ENCODE measurements at regions not wholly inside any gene's neighbourhood (a gene's known extent, or its start where the extent isn't known, plus 50 kb on each side); places are given as distances from the start of the nearest gene placed in this dataset.

DNA sequence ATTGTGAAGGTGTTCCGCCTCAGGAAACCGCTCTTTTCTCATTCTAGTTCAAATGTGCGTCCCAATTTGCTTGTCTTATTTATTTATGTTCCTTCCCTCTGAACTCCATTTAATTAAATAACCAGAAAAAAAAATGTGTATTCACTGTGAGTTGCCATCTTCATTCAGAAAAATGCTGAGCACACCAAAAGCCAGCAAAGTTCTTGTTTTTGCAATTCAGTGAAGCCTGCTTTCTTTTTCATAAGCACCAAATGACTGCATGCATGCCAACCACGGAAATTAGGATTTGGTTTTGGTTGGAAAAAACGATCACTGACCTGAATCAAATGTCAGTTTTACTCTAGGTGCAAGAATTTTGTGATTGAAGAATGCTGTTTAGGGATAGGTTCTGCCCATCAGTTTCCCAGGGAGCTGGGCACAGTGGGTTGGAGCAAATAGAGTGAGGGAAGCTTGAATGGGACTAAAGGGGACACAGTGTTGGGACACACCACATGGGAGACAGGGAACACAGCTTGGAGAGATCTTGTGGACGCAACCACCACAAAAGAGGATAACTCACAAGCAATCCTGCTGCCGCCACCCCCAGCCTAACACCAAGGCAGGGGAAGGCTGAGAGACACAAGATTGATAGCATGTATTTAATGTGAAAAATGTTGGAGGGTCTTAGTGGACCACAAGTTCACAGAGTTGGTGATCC lies 183.4 kb upstream of the GALNT2 start:
- no peak for DNase-seq (ENCODE audit: low read depth)
- H3K4me3 ChIP-seq (ENCODE audit: low read depth, low read length), result no peak overlapping the region
- no peak for TF ChIP-seq MYC (IDR thresholded peaks at IDR 0.05; ENCODE audit: low read depth, low read length)
- TF ChIP-seq, protein P1, sequence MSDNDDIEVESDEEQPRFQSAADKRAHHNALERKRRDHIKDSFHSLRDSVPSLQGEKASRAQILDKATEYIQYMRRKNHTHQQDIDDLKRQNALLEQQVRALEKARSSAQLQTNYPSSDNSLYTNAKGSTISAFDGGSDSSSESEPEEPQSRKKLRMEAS (IDR thresholded peaks at IDR 0.05; ENCODE audit: low read depth, low read length), result no peak
- TF ChIP-seq, protein P2, sequence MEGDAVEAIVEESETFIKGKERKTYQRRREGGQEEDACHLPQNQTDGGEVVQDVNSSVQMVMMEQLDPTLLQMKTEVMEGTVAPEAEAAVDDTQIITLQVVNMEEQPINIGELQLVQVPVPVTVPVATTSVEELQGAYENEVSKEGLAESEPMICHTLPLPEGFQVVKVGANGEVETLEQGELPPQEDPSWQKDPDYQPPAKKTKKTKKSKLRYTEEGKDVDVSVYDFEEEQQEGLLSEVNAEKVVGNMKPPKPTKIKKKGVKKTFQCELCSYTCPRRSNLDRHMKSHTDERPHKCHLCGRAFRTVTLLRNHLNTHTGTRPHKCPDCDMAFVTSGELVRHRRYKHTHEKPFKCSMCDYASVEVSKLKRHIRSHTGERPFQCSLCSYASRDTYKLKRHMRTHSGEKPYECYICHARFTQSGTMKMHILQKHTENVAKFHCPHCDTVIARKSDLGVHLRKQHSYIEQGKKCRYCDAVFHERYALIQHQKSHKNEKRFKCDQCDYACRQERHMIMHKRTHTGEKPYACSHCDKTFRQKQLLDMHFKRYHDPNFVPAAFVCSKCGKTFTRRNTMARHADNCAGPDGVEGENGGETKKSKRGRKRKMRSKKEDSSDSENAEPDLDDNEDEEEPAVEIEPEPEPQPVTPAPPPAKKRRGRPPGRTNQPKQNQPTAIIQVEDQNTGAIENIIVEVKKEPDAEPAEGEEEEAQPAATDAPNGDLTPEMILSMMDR (IDR thresholded peaks at IDR 0.05; ENCODE audit: low read depth, low read length), result no peak
- TF ChIP-seq POLR2A (IDR thresholded peaks at IDR 0.05; ENCODE audit: extremely low read depth, insufficient read length), result no peak

DNA sequence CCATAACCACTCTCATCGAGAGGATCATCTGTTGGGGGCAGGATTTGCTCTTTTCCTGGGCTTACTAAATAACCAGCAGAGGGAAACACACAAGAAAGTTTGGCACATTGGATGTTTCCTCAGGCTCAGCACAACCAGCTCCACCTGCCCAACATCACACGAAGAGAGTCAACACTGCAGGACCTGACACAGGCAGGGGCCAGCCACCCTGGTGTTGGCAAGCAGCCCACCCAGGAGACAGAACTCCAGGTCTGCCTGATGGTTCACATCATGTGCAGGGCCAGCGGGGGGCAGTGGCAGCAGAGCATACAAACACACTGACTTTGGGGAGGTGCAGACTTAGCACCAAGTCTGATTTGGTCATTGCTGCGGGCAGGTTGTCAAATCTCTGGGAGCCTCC lies 182.3 kb upstream of the GALNT2 start:
- no peak for DNase-seq (ENCODE audit: low read depth)
- TF ChIP-seq MYC (IDR thresholded peaks at IDR 0.05; ENCODE audit: low read depth, low read length) (no peak), POLR2A (IDR thresholded peaks at IDR 0.05; ENCODE audit: extremely low read depth, insufficient read length) (no peak)
- TF ChIP-seq, protein P1 (IDR thresholded peaks at IDR 0.05; ENCODE audit: low read depth, low read length), result no peak
- TF ChIP-seq, protein P2 (IDR thresholded peaks at IDR 0.05; ENCODE audit: low read depth, low read length), result no peak
- H3K4me3 ChIP-seq (ENCODE audit: low read depth, low read length), result no peak overlapping the region

DNA sequence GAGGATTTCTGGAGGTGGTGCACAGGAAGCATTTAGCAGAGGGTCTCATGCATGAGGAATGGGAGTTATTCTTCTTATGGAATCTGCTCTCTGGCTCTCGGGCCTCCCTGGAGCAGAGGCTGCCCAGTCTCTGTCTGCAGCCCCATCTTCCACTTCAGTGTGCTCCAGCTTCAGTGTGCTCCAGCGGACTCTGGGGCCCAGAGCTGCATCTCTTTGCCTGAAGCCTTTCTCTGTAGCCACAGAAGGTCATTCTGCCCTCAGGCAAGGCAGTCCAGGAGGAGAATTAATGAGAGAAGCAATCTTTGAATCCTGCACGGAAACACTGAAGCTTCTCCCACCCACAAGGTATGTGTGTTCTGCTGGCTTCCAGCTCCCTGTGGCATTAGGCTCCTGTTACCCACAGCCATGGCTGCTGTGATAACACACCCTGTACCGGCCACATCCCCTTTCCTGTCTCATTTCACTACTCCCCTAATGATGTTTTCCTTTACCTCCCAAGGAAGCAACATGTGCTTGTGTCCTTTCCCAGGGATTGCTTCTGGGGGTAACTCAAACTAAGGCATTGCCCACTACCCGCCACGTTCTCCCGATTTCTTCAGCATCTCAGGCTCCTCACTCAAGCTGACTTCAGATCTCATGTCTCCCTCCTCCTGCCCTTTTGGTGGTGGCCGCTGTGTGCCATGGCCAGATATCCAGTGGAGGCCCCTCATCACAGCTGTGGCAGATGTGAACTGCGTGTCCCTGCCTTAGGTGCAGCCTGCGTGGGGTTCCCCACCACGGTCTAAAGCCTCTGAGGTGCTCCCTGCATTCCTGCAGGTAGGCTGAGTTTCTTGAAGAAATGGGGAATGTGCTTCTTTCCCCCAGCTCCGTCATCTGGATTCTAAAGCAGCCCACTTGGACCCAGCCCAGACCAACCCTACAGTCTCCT lies 181.2 kb upstream of the GALNT2 start:
- no peak for TF ChIP-seq MYC (IDR thresholded peaks at IDR 0.05; ENCODE audit: low read depth, low read length)
- TF ChIP-seq POLR2A (IDR thresholded peaks at IDR 0.05; ENCODE audit: extremely low read depth, insufficient read length), result no peak
- TF ChIP-seq, protein P2 (IDR thresholded peaks at IDR 0.05; ENCODE audit: low read depth, low read length), result no peak
- TF ChIP-seq, protein P1 (IDR thresholded peaks at IDR 0.05; ENCODE audit: low read depth, low read length), result no peak
- DNase-seq (ENCODE audit: low read depth), result no peak
- H3K4me3 ChIP-seq (ENCODE audit: low read depth, low read length), result no peak overlapping the region

DNA sequence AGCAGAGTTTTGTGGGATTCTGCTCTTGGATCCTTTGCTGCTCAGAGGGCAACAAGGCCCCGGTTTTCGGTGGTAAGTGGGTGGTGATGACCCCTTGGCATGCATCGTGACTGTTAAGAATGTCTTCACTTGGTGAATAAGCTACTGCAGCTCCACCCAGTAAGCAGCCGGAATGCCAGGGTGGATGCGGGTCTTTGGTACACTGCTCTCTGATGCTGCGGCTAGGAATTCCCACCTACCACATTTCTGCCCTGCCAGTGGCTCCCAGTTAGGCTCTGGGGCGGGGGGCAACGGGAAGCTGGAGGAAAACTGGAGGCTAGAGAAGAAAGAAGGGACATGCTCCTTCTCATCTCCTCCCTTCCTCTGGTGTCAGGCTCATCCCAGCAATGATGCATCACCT lies 180.4 kb upstream of the GALNT2 start:
- TF ChIP-seq, protein P1 (IDR thresholded peaks at IDR 0.05; ENCODE audit: low read depth, low read length), result no peak
- TF ChIP-seq POLR2A (IDR thresholded peaks at IDR 0.05; ENCODE audit: extremely low read depth, insufficient read length) (no peak), MYC (IDR thresholded peaks at IDR 0.05; ENCODE audit: low read depth, low read length) (no peak)
- TF ChIP-seq, protein P2 (IDR thresholded peaks at IDR 0.05; ENCODE audit: low read depth, low read length), result no peak
- no peak overlapping the region for H3K4me3 ChIP-seq (ENCODE audit: low read depth, low read length)
- DNase-seq (ENCODE audit: low read depth), result no peak

DNA sequence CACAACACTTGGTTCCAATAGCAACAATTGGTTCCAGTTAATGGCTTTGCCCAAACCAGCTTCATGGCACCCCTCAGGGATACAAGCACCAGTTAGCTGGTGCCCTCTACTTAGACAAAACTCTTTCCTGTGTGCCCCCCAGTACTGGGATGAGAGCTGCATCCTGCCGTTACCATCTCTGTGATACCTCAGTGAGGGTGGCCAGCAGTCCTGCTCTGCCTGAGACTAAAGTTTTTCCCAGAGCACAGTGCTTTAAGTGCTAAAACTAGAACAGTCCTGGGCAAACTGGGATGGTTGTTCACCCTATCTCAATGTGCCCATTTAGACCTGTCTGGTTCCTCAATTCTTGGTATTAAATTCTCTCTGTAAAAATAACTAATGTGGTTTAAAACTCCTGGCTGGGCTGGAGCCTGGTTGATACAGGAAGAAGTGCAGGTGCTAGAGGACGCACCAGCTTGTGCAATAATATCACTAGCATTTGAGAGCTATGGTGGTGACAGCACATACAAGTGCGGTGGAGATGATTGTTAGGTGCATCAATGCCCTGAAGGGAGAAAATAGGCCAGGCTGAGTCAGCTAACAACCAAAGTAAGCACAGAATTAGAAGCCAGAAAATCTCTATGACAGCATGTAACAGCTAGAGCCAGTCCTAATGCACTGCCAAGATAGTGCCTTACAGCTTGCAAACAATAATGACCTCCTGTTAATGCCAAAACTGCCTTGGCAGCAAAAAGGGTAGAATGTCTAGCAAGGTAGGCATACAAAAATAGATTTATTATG lies 179.8 kb upstream of the GALNT2 start:
- DNase-seq (ENCODE audit: low read depth), result no peak
- TF ChIP-seq, protein P2 (IDR thresholded peaks at IDR 0.05; ENCODE audit: low read depth, low read length), result no peak
- TF ChIP-seq POLR2A (IDR thresholded peaks at IDR 0.05; ENCODE audit: extremely low read depth, insufficient read length) (no peak), MYC (IDR thresholded peaks at IDR 0.05; ENCODE audit: low read depth, low read length) (no peak)
- TF ChIP-seq, protein P1 (IDR thresholded peaks at IDR 0.05; ENCODE audit: low read depth, low read length), result no peak
- H3K4me3 ChIP-seq (ENCODE audit: low read depth, low read length), result no peak overlapping the region

All from NB4 (cell line).